ENCODE measurements at regions not wholly inside any gene's neighbourhood (a gene's known extent, or its start where the extent isn't known, plus 50 kb on each side); places are given as distances from the start of the nearest gene placed in this dataset.

GRCh38 chr5:94045839-94046782, 304.7 kb upstream of the POU5F2 start:
- Histone ChIP-seq H3K36me3 (ENCODE audit: low read depth) (peaks cover 3% of the 10 kb centered on the region; the same call in 1 of the 2 replicates), H3K27ac (ENCODE audit: poor library complexity, severe bottlenecking) (no peak overlapping the region), H3K27me3 (ENCODE audit: insufficient read depth, poor library complexity, severe bottlenecking) (no peaks in the 10 kb centered on the region), H3K4me3 (ENCODE audit: severe bottlenecking) (no peak overlapping the region), H3K9me3 (ENCODE audit: severe bottlenecking) (no peaks in the 10 kb centered on the region), H3K4me1 (ENCODE audit: insufficient read depth, poor library complexity, severe bottlenecking) (no peaks in the 10 kb centered on the region)
- ATAC-seq (ENCODE audit: low read depth) (no peak), DNase-seq (ENCODE audit: low spot score) (no peak)
- no peak for TF ChIP-seq CTCF (IDR thresholded peaks at IDR 0.05; ENCODE audit: poor library complexity, severe bottlenecking)

GRCh38 chr5:94043311-94043710, 301.9 kb upstream of the POU5F2 start:
- DNase-seq (ENCODE audit: low spot score): no peak
- no peak for TF ChIP-seq CTCF (IDR thresholded peaks at IDR 0.05; ENCODE audit: poor library complexity, severe bottlenecking)
- H3K4me3 ChIP-seq (ENCODE audit: severe bottlenecking): no peak overlapping the region
- H3K36me3 ChIP-seq (ENCODE audit: low read depth): no peaks in the 10 kb centered on the region
- H3K9me3 ChIP-seq (ENCODE audit: severe bottlenecking): no peaks in the 10 kb centered on the region
- no peaks in the 10 kb centered on the region for H3K27me3 ChIP-seq (ENCODE audit: insufficient read depth, poor library complexity, severe bottlenecking)
- no peak overlapping the region for H3K27ac ChIP-seq (ENCODE audit: poor library complexity, severe bottlenecking)
- H3K4me1 ChIP-seq (ENCODE audit: insufficient read depth, poor library complexity, severe bottlenecking): no peaks in the 10 kb centered on the region
- no peak for ATAC-seq (ENCODE audit: low read depth)

- DNase-seq (ENCODE audit: low spot score) (no peak), ATAC-seq (ENCODE audit: low read depth) (no peak)
- TF ChIP-seq CTCF (IDR thresholded peaks at IDR 0.05; ENCODE audit: poor library complexity, severe bottlenecking): no peak
- Histone ChIP-seq H3K4me1 (ENCODE audit: insufficient read depth, poor library complexity, severe bottlenecking) (no peaks in the 10 kb centered on the region), H3K27me3 (ENCODE audit: insufficient read depth, poor library complexity, severe bottlenecking) (no peaks in the 10 kb centered on the region), H3K4me3 (ENCODE audit: severe bottlenecking) (no peak overlapping the region), H3K36me3 (ENCODE audit: low read depth) (no peaks in the 10 kb centered on the region), H3K27ac (ENCODE audit: poor library complexity, severe bottlenecking) (no peak overlapping the region), H3K9me3 (ENCODE audit: severe bottlenecking) (no peaks in the 10 kb centered on the region)
Observed at GRCh38 chr5:94040591-94041148, 299.3 kb upstream of the POU5F2 start.

- no peaks in the 10 kb centered on the region for H3K36me3 ChIP-seq (ENCODE audit: low read depth)
- no peak for TF ChIP-seq CTCF (IDR thresholded peaks at IDR 0.05; ENCODE audit: poor library complexity, severe bottlenecking)
- no peaks in the 10 kb centered on the region for H3K27me3 ChIP-seq (ENCODE audit: insufficient read depth, poor library complexity, severe bottlenecking)
- H3K4me3 ChIP-seq (ENCODE audit: severe bottlenecking): no peak overlapping the region
- no peaks in the 10 kb centered on the region for H3K9me3 ChIP-seq (ENCODE audit: severe bottlenecking)
- no peak overlapping the region for H3K27ac ChIP-seq (ENCODE audit: poor library complexity, severe bottlenecking)
- ATAC-seq (ENCODE audit: low read depth) (no peak), DNase-seq (ENCODE audit: low spot score) (no peak)
- no peaks in the 10 kb centered on the region for H3K4me1 ChIP-seq (ENCODE audit: insufficient read depth, poor library complexity, severe bottlenecking)
Observed at GRCh38 chr5:94039101-94039500, 297.7 kb upstream of the POU5F2 start.

GRCh38 chr5:94031631-94032030, 290.2 kb upstream of the POU5F2 start:
- Histone ChIP-seq H3K4me3 (ENCODE audit: severe bottlenecking) (no peak overlapping the region), H3K9me3 (ENCODE audit: severe bottlenecking) (no peaks in the 10 kb centered on the region), H3K36me3 (ENCODE audit: low read depth) (no peaks in the 10 kb centered on the region), H3K27ac (ENCODE audit: poor library complexity, severe bottlenecking) (no peak overlapping the region), H3K27me3 (ENCODE audit: insufficient read depth, poor library complexity, severe bottlenecking) (no peaks in the 10 kb centered on the region), H3K4me1 (ENCODE audit: insufficient read depth, poor library complexity, severe bottlenecking) (no peaks in the 10 kb centered on the region)
- DNase-seq (ENCODE audit: low spot score) (no peak), ATAC-seq (ENCODE audit: low read depth) (no peak)
- TF ChIP-seq CTCF (IDR thresholded peaks at IDR 0.05; ENCODE audit: poor library complexity, severe bottlenecking): no peak

All from RWPE2 (cell line).